ENCODE measurements at regions not wholly inside any gene's neighbourhood (a gene's known extent, or its start where the extent isn't known, plus 50 kb on each side); places are given as distances from the start of the nearest gene placed in this dataset.

GRCh38 chr21:27581168-27581567 is 614.3 kb upstream of the ADAMTS5 start:
- no peaks in the 10 kb centered on the region for H3K9me3 ChIP-seq (ENCODE audit: low read depth, low read length, poor library complexity, severe bottlenecking)
- ChIA-PET CTCF (no interaction called here), POLR2A (ENCODE audit: low non-redundant PET) (no interaction called here)
- TF ChIP-seq, protein P1, sequence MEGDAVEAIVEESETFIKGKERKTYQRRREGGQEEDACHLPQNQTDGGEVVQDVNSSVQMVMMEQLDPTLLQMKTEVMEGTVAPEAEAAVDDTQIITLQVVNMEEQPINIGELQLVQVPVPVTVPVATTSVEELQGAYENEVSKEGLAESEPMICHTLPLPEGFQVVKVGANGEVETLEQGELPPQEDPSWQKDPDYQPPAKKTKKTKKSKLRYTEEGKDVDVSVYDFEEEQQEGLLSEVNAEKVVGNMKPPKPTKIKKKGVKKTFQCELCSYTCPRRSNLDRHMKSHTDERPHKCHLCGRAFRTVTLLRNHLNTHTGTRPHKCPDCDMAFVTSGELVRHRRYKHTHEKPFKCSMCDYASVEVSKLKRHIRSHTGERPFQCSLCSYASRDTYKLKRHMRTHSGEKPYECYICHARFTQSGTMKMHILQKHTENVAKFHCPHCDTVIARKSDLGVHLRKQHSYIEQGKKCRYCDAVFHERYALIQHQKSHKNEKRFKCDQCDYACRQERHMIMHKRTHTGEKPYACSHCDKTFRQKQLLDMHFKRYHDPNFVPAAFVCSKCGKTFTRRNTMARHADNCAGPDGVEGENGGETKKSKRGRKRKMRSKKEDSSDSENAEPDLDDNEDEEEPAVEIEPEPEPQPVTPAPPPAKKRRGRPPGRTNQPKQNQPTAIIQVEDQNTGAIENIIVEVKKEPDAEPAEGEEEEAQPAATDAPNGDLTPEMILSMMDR (conservative IDR thresholded peaks at IDR 0.05; ENCODE audit: low read depth, low read length): no peak
- TF ChIP-seq EZH2 (IDR thresholded peaks at IDR 0.05; ENCODE audit: borderline replicate concordance, low read depth, low read length, poor library complexity, severe bottlenecking): no peak
- no peaks in the 10 kb centered on the region for H3K4me1 ChIP-seq (ENCODE audit: insufficient read depth, low read length, poor library complexity, severe bottlenecking)
- H3K4me3 ChIP-seq (ENCODE audit: low read depth, low read length, poor library complexity, severe bottlenecking): no peak overlapping the region
- H3K27ac ChIP-seq (ENCODE audit: low read depth, low read length, poor library complexity, severe bottlenecking): no peak overlapping the region
- no peak for DNase-seq (ENCODE audit: low spot score)
- H3K36me3 ChIP-seq (ENCODE audit: insufficient read depth, low read length, poor library complexity, severe bottlenecking): no peaks in the 10 kb centered on the region
- no peaks in the 10 kb centered on the region for H3K27me3 ChIP-seq (replicated peaks; ENCODE audit: insufficient read depth, low read depth, low read length, poor library complexity)
- intact Hi-C loops (cut with micrococcal nuclease; ENCODE audit: unreplicated experiment): no loop called here
- BruUV-seq (replicated peaks): no TSS peak

DNA sequence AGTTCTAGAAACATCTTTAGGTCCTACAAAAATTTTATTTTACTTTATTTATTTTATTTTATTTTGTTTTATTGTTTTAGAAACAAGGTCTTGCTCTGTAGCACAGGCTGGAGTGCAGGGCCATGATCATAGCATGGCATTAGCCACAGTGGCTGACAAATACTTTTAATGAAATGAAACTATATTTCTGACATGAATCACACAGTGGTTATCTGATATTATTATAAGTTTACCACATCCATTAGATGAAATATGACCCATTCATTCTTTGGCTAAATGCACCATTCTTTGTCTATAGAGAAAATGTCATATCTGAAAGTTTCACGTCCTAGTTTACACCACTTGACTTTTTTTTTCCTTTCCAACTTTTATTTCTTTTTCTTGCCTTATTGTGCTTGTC is 613.4 kb upstream of the ADAMTS5 start:
- TF ChIP-seq, protein P1 (conservative IDR thresholded peaks at IDR 0.05; ENCODE audit: low read depth, low read length): no peak
- TF ChIP-seq EZH2 (IDR thresholded peaks at IDR 0.05; ENCODE audit: borderline replicate concordance, low read depth, low read length, poor library complexity, severe bottlenecking): no peak
- ChIA-PET CTCF (no interaction called here), POLR2A (ENCODE audit: low non-redundant PET) (no interaction called here)
- intact Hi-C loops (cut with micrococcal nuclease; ENCODE audit: unreplicated experiment): no loop called here
- Histone ChIP-seq H3K27me3 (replicated peaks; ENCODE audit: insufficient read depth, low read depth, low read length, poor library complexity) (no peaks in the 10 kb centered on the region), H3K9me3 (ENCODE audit: low read depth, low read length, poor library complexity, severe bottlenecking) (no peaks in the 10 kb centered on the region), H3K36me3 (ENCODE audit: insufficient read depth, low read length, poor library complexity, severe bottlenecking) (no peaks in the 10 kb centered on the region), H3K4me1 (ENCODE audit: insufficient read depth, low read length, poor library complexity, severe bottlenecking) (no peaks in the 10 kb centered on the region), H3K27ac (ENCODE audit: low read depth, low read length, poor library complexity, severe bottlenecking) (no peak overlapping the region), H3K4me3 (ENCODE audit: low read depth, low read length, poor library complexity, severe bottlenecking) (no peak overlapping the region)
- BruUV-seq (replicated peaks): no TSS peak
- DNase-seq (ENCODE audit: low spot score): no peak

DNA sequence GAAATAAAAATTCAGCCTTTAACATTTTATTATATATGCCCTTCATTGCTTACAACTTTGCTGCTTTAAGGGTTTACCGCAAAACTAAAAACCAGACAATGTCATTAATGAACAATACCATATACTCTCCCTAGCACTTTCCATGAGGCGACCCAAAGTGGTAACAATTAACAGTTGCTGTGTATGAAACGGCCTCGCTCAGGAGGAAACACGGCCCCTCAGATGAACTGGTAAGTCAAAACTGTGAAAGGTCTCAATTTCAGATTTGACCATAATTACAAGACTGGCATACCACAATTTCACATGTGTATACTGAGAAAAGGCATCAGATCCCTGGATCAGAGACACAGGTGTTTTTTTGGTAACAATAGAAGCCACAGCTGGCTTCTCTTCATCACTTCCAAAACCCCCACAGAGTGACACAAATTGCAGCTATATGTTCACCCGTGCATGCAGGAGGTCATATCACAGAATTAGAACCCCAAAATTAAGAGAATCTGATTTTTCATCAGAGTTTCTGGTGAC is 611.9 kb upstream of the ADAMTS5 start:
- H3K4me3 ChIP-seq (ENCODE audit: low read depth, low read length, poor library complexity, severe bottlenecking): no peak overlapping the region
- H3K4me1 ChIP-seq (ENCODE audit: insufficient read depth, low read length, poor library complexity, severe bottlenecking): no peaks in the 10 kb centered on the region
- CTCF ChIA-PET: no interaction called here
- no peaks in the 10 kb centered on the region for H3K9me3 ChIP-seq (ENCODE audit: low read depth, low read length, poor library complexity, severe bottlenecking)
- no peaks in the 10 kb centered on the region for H3K27me3 ChIP-seq (replicated peaks; ENCODE audit: insufficient read depth, low read depth, low read length, poor library complexity)
- intact Hi-C loops (cut with micrococcal nuclease; ENCODE audit: unreplicated experiment): no loop called here
- TF ChIP-seq, protein P1 (conservative IDR thresholded peaks at IDR 0.05; ENCODE audit: low read depth, low read length): no peak
- no peak for TF ChIP-seq EZH2 (IDR thresholded peaks at IDR 0.05; ENCODE audit: borderline replicate concordance, low read depth, low read length, poor library complexity, severe bottlenecking)
- POLR2A ChIA-PET (ENCODE audit: low non-redundant PET): no interaction called here
- no peaks in the 10 kb centered on the region for H3K36me3 ChIP-seq (ENCODE audit: insufficient read depth, low read length, poor library complexity, severe bottlenecking)
- no peak for DNase-seq (ENCODE audit: low spot score)
- H3K27ac ChIP-seq (ENCODE audit: low read depth, low read length, poor library complexity, severe bottlenecking): no peak overlapping the region
- no TSS peak for BruUV-seq (replicated peaks)

All from A673 (cell line).